Hematopoietic multipotent progenitor cell (in vitro differentiated cells): ENCODE measurements at regions not wholly inside any gene's neighbourhood (a gene's known extent, or its start where the extent isn't known, plus 50 kb on each side); places are given as distances from the start of the nearest gene placed in this dataset.
A peak's percentile ranks its signal among the peaks of the same experiment; 100 is the strongest.
"Not testable (repeated sequence)": the region's sequence is repeated elsewhere in the genome, so short reads cannot be mapped to it uniquely, and the experiment has no call there.

Source experiments
- DNase-seq, 3 donors: peaks; one replicate each; pipeline ENCODE4 v3.0.0-alpha.2; 2011 to 2015; ENCODE audit warnings: low read depth in 2 of 3, low spot score in 2 of 3

DNA sequence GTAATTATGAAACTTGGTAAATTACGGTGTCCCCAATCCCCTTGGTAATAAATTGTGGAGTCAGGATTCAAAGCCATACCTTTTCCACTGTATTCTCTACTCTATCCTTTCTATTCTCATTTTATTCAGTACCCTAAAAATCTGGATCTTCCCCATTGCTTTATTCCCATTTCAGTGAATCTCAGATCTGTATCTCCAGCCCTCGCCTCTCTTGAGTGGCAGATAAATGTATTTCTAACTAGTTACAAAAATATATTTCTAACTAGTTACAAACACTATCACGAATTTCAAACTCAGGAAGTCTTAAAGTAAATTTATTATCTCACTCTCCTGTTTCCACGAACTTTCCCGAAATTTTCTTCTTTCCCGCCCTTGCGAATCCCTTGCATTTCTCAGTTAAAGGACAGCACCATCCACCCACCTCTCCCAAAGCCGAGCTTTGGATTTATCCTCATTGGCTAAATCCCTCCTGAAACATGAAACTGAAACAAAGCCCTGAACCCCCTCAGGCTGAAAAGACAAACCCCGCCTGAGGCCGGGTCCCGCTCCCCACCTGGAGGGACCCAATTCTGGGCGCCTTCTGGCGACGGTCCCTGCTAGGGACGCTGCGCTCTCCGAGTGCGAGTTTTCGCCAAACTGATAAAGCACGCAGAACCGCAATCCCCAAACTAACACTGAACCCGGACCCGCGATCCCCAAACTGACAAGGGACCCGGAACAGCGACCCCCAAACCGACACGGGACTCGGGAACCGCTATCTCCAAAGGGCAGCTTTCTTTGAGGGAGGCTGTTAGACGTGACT lies 164.3 kb upstream of the PABPC3 start:
- peak in 1 of 3 donors; percentile 29 for DNase-seq

- DNase-seq: peak in 1 of 3 donors; percentile 29
Measured at GRCh38 chr13:24933106-24934023, 162.6 kb upstream of the PABPC3 start.

DNA sequence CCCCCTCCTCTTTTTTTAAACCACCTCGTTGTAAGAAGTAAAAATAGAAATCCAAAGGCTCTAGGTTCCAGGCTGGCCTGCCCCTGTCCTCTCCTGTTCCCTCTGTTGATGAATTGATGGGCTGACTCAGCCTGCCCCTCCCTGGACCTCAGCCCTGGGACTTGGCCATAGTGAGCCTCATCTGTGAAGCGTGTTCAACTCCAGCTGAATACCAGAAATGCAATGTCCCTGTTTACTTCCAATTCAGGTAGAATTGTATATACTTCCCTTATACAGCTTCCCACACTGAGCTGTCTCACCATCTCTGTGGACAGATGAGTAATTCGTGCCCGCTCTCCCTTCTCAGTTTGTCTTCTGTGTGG lies 161.9 kb upstream of the PABPC3 start:
- DNase-seq: not testable (repeated sequence)

DNA sequence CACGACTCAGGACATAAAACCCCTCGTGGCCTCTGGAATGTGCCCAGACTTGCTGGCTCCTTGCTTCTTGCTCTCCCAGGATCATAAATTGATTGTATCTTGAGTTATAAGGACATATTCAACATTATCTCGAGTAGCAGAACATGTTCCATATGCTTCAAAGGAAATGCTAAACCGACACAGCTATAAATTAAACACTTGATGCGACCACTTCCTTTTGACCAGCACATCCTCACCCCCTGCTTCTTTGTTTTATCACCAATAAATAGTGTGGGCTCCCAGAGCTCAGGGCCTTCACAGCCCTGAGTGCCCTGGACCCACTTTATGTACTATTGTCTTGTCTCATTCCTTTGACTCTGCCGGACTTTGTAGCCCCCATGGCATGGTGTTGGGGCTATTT lies 157.0 kb upstream of the PABPC3 start:
- DNase-seq: peak in 1 of 3 donors; percentile 50

DNA sequence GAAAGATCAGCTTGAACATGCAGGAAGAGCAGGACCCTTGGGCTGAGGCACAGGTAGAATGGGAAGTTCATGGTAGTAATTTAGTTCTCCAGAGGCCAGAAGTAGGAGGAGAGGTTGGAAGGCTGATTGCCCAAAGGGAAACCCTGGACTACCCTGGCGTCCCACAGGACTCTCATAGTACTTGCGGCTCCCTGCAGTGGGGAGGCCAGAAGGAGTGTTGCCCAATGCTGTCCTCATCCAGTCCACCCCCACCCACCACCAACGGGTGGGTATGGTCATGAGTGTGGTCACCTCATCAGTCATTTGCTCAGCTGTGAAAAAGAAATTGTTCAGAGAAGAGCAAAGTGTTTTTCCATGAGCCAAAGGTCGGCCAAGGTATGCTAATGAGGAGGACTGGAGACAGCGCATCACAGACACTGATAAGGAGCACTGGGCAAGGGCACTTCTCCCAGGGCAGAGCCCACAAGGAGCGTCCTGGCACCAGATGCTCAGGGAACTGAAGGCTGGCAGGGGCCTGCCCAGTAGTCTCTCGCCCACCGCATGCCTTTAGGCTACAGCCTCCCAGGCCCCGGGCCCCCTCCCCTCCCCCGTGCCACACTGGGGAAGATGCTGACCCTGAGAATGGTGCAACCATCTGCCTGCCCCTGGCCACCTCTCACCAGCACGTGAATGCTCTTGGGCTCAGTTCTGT lies 154.8 kb upstream of the PABPC3 start:
- DNase-seq: not testable (repeated sequence)

DNA sequence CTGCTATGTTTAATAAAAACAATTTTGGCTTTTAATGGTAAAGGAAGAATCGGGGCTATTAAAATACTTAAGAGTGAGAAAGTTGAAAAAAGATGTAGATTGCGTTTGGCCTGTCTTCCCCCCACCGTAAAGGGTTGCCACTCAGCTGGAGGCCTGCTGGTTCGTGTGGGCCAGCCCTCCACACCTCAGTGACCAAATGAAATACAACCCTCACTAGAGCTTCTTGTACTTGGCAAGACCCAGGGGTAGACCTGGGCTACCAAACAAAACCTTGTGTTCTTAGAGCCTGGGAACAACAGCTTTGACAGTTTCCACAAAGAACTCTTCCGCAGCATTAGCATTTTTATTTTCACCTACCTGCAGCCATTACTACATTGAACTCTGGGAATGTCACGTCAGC lies 152.8 kb upstream of the PABPC3 start:
- no peak for DNase-seq

DNA sequence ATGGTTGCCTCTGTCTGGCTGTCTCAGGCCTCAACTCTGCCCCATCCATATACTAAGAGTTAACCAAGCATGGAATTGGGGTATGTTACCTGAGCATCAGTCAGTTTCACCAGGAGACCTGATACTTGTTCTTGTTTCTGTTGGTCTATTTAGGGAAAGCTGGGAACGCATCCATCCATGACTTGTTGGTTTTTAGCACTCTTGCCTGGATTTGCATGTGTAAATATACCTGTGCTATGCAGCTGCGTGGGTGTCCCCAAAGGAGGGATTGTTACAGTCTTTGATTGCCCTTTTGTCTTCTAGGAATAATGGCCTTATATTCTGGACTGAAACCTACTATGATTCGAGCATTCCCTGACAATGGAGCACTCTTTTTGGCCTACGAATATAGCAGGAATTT lies 151.9 kb upstream of the PABPC3 start:
- not testable (repeated sequence) for DNase-seq

GRCh38 chr13:24948977-24949376 lies 147.0 kb upstream of the PABPC3 start:
- DNase-seq: not testable (repeated sequence)

- peak in 1 of 3 donors; percentile 57 for DNase-seq
Measured at GRCh38 chr13:24950611-24951010, 145.3 kb upstream of the PABPC3 start.

DNA sequence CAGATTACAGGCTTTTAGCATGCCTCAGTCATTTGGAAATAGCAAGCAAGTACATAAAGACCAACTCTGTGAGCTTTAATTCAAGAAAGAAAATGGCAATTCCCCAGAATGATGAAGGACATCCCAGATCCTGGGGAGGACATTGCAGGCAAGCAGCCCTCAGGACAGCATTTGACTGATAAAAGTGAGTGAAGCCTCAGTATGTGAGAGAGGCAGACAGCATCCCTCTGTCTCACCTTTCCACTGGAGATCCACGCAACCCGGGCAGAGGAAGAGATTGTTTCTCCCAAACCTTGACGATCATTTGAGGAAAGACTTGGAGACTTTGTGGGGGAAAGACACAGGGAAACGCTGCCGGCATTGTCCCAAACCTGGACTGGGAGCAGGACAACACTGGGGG lies 128.0 kb upstream of the PABPC3 start:
- DNase-seq: not testable (repeated sequence)

DNA sequence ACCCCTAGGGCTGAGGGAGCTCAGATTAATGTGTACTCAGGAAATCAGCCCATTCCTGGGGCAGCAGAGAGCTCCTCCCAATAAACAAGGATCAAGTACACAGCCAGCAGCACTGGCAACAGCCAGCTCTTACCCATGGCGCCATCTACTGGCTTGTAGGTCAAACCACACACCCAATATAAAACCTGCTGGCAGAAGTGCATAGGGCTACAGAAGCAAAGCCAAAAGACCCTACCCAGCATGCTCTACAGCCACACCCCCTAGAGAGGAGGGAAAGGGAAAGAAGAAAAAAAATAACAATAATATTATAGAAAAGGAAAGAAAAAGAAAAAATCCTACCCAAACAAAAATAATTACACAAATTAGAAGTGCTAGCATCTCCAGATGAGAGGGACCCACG lies 127.5 kb upstream of the PABPC3 start:
- peak in 2 of 3 donors; percentile 11 to 35 for DNase-seq

- not testable (repeated sequence) for DNase-seq
Measured at GRCh38 chr13:24973102-24973501, 122.8 kb upstream of the PABPC3 start.

GRCh38 chr13:24981181-24981803 lies 114.6 kb upstream of the PABPC3 start:
- DNase-seq: not testable (repeated sequence)

DNA sequence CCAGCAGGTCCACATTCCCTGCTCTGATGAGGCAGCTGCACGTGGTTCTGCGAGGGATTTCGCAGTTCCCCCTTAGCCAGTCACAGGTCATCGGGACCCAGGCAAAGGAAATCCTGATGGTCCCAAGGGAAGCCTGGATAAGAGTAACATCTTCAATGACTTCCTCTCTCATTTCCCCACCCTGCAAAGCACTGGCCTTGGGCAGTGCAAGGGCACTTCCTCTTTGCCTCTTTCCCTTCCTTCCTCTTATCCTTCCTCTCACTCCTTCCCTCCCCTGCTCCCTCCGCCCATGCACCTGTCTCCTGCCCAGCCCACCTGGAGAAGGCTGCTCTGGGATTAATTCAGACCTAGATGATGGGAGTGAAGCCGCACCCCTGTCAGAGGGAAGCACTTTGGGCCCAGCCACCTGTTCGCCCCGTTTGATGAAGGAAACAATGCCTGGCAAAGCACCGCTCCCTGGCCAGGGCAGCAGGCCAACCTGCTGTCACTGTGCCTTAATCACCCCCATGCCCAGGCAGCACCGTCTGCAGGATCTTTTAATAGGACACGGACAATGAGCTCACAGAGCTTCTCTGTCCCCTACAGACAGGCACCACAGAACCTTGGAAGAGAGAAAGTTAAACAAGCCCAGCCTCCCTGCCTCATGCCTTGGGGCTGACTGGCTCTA lies 113.5 kb upstream of the PABPC3 start:
- no peak for DNase-seq

DNA sequence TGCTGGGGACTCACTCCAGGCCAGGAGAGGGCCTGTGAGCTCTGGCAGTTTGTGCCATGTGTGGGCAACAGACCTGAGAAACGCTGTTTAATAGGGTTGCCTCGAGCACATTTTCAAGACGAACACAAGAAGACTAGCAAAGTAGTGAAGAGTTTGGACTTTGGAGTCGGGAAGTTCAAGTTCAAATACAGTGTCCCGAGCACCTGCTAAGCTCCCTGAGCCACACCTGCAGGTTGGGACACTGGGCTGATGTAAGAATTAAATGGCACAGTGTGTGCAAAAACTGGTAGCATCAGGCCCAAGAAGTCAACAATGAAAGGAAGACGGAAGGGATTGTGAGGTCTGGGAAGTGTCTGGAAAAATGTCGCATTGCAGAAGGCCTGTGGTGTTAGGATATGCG lies 112.8 kb upstream of the PABPC3 start:
- DNase-seq: no peak

GRCh38 chr13:24984134-24984533 lies 111.8 kb upstream of the PABPC3 start:
- DNase-seq: no peak

GRCh38 chr13:24985107-24985506 lies 110.8 kb upstream of the PABPC3 start:
- peak in 1 of 3 donors; percentile 43 for DNase-seq

DNA sequence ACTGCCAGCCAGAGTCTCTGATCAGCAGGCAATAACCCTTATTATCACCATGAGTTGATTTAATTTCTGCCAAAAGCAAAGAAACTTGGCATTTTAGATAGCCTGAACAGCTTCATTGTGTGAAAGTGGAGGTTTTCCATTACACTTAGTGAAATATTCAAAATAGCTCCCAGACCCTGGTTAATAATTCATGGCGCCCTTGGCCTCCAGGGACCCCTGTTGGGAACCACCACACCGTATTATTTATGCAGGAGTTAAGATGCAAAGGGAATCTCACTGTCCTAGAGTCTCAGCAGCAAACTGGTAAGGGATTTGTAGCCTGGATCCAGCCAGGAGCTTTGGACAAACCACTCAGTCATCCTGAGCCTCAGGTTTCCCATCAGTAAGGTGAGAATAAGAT lies 110.0 kb upstream of the PABPC3 start:
- no peak for DNase-seq

- DNase-seq: no peak
Measured at GRCh38 chr13:24986826-24987225, 109.1 kb upstream of the PABPC3 start.

DNA sequence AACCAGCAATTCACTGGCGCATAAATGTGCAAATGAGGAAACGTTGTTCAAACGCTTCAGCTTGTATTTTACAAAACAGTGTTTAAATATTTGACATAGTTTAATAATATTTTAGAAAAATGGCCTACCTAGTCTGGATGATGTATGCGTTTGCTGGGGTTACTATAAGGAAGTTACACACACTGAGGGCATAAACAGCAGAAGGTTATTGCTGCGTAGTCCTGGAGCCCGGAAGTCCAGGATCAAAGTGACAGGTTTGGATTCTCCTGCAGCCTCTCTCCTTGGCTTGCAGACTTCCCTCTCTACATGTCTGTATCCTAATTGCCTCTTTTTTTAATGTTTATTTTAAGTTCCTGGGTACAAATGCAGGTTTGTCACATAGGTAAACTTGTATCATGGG lies 106.0 kb upstream of the PABPC3 start:
- not testable (repeated sequence) for DNase-seq
